ENCODE measurements at regions not wholly inside any gene's neighbourhood (a gene's known extent, or its start where the extent isn't known, plus 50 kb on each side); places are given as distances from the start of the nearest gene placed in this dataset.
A peak's percentile ranks its signal among the peaks of the same experiment; 100 is the strongest.

DNA sequence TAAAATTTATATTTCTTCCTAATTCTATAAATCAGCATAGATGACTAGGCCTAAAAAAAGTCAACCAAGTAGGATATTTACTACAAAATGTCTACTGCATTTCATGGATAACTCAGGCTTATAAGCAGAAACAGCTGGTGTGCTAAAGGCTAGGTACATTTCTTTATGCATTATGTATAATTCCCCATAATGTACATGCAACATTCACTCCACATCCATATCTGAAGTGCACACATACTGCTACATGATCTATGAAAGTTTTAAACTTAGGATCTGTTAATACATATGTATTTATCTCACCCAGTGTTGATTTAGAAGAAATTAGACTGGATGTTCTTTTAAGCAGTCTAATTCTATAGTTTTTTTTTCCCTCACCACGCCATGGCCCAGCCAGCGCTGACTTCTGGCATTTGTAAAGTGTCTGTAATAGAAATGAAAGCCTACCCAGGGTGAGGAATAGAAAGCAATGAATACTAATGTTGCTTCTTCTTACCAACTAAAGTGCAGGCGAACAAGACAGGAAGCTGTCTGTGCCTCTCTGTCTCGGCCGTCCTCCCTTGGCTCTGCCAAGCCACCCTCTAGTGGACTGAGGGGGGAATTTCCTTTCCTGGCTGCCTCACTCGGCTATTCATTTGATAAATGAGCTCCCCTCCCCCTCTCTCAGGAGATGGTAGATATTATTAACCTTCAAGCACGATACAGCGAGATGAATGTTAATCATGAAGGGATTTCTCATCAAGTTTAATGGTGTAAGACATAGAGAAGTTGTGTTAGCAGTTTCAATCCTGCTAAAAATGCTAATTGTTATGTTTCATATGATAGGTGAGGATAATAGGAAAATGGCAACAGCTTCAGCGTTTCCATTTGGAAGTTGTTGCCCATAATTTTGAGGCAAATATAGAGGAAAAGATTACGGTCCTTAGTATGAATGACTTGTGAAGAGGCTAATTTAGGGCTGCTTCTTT, 384.5 kb downstream of the MTX2 start:
- peak; percentile 21 to 33 for DNase-seq

- no peak for DNase-seq
Measured at GRCh38 chr2:176656038-176656775, 387.0 kb downstream of the MTX2 start.

DNA sequence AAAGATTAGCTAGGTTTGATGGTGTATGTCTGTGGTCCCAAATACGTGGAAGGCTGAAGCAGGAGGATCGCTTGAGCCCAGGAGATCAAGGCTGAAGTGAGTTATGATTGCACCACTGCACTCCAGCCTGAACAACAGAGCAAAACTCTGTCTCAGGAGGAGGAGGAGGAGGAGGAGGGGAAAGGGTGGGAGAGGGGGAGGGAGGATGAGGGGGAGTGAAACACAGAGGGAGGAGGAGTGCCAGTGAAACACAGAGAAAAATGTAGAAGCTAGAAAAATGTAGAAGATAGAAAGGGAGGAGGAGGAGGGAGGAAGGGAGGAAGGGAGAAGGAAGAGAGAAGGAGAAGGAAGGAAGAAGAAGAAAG, 387.5 kb downstream of the MTX2 start:
- no peak for DNase-seq

- no peak for DNase-seq
Measured at GRCh38 chr2:176657393-176657792, 388.2 kb downstream of the MTX2 start.

DNA sequence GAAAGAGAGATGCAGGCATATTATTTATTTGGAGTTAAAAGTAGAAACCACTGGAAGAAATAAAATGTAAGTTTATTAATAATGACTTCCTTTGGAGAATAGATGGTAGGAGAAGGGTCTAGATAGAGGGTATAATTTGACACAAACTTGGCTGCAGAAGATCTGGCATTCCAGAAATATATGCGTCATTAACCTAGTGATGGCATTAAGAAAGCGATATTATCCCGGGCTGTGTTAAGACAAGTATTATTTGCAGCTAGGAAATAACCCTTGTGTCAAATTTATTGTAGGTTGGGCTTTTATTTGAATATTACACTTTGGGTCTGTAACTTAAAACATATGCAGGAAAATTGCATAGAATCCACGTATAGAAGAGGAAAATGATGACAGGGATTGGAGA, 389.5 kb downstream of the MTX2 start:
- no peak for DNase-seq

GRCh38 chr2:176662753-176663152, 393.5 kb downstream of the MTX2 start:
- DNase-seq: no peak

DNA sequence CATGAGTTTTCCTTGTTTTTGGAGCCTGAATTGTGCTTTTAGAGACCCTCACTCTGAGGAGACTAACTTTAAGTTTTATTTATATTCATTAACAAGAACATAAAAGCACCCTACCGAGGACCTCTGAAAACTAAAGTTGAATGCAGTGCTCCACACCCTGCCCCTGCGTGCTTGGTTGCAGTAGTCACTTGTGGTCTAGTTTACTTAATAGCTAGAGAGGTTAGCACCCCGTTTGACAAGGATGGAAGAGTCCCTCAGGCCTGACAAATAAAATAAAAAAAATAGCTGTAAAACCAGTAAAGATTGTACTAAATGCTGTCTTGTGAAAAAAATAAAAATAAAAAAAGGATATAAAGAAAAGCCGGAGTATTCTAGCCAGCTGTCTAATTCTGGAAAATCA, 395.2 kb downstream of the MTX2 start:
- no peak for DNase-seq

DNA sequence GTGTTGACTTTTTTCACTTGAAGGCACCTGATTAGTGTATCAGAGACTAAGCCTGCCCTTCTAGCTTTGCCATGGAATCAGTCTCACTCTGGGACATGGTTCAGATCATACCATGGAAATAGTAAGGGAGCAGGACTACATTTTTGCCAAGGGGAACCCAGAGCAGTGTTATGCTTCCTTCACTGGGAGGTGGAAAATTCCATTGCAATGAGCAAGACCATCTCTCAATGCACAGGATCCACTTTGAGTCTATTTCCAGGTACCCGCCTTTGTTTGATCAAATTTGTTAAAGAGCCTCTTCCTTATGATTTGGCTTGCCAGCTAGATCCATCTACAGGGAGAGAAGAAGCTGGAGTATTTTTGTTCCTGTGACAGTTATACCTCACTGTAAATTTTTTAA, 395.8 kb downstream of the MTX2 start:
- no peak for DNase-seq

DNA sequence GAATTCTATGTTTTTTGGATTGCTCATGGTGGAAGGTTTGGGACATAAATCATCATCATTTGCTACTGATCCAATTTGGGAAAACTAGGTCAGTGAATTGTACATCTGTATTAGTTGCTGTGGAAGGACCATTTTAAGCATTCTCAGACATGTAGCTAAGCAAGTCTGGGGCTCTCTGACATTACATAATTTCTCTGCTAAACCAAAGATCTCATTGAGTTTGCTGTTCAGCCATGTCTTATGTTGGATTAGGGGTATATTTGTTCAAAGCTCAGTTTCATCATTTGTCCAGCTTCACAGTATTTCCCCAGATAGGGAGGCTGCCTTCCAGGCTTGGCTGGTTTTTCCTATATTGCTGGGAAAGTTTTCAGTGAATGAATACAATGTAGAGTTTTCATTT, 399.7 kb downstream of the MTX2 start:
- DNase-seq: no peak

- DNase-seq: no peak
Measured at GRCh38 chr2:176669398-176670174, 400.3 kb downstream of the MTX2 start.

GRCh38 chr2:176675271-176675949, 406.2 kb downstream of the MTX2 start:
- no peak for DNase-seq

DNA sequence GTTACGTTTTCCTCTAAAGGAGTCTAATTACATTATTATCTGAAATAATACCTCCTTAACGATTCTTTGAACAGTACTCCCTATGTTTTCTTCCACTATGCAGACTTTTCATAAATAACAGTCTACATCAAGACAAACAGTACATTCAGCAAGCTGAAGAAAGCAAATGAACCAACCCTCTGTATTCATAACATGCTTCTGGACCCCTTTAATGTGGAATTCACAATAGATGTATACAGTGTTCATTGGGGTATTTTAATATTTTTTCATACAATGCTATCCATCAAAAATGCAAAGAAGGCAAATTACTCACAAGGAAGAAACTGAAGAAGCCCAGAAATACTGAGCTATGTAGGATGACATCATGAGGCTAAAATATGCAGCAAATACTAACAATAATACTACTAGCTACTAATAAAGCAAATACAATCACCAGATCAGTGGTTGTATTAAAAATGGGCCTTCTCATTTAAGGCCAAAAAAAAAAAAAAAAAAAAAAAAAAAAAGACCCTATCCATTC, 408.6 kb downstream of the MTX2 start:
- DNase-seq: no peak

DNA sequence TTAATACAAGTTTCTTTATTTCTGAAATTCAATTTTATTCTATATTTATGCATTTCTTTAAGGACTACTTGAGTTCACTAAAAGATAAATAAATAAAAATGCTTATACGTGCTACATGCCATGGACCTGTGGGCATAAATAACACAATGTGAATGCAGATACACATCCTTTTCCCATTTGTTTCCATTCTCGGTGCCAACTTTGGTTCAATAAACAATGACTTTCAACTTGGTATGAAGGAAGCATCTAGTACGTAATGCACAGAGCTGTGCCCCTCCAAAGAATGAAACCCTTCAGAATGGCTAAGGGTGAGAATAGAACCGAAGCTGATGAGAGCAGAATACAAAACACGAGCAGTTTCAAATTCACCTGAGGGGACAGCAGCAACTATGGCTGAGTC, 409.3 kb downstream of the MTX2 start:
- no peak for DNase-seq

GRCh38 chr2:176679061-176679669, 409.9 kb downstream of the MTX2 start:
- DNase-seq: no peak

GRCh38 chr2:176680916-176681516, 411.8 kb downstream of the MTX2 start:
- no peak for DNase-seq

DNA sequence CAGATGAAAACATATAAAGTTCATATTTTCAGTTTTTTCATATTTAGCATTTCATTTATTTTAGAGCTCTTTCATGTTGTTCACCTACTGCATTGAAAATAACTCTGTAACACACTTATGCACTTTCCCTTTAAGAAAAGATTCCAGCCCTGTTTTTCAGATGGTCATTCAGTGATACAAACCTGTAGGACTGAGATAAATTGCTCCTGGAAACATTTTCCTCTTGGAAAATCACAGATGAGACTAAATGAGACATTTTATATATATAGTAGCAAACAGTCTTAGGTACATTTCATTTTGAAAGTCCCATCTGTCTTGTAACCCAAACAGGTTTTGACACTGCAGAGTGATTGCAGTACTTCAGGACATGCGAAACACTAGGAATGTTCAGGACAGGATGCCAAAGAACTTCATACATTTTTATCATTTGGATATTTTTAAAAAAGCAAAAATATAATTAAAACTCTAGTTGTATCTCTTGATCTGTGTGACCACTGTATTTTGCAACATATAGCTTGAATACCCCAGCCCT, 412.4 kb downstream of the MTX2 start:
- DNase-seq: no peak

DNA sequence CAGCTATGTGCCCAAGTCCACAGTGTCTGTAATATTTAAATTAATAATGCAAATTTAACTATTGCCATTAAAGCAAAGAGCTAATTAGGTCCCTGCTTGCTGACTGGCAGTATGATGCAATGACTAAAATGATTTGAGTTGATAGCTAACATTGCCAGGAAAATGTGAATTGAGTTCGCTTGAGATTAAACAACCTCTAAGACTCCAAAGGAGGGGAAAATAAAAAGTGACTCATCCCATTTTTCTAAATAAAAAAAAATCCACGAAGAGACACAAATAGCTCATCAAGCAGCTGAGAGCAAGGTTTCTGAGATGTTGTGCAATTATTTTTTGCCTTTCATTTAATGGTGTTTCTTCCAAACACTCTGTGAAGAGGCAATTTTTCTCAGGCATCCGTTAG, 413.0 kb downstream of the MTX2 start:
- no peak for DNase-seq

DNA sequence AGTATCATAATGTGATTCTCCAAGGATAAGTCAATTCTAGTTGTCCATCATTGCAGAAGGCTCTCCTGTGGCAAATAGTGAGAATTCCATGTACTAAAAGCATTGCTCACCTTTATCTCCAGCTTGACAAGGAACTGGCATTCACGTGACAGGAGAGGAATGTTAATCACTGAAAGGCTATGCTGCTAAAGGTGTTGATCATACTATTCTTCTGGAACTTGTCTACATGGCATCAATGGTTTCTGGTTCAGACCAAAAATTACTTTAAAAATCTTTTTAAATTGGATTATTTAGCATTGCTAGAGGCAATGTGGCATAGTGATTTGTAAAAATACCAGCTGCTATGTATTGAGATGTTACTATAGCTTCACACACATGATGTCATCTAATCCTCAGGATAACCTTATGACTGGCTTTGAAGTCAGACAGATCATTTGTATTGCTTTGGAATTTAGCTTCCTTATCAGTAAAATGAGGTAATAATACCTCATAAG, 414.4 kb downstream of the MTX2 start:
- no peak for DNase-seq

DNA sequence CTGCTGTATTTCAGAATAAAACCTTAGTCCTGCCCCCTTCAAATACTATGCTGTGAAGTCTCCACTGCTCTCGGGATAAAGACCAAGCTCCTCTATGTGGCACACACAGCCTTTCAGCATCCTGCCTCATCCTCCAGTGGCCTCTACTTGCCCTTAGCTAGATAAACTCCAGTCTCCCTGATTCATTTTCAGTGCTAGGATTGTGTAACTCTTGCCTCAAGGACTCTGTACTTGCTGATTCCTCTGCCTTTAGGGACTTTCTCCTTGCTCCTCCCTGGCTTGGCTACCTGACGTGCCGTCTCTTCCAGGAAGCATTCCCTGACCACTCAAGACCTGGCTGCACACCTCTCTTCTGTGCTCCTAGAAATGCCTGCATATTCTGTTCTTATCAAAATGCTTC, 416.7 kb downstream of the MTX2 start:
- DNase-seq: no peak

- DNase-seq: no peak
Measured at GRCh38 chr2:176686328-176686727, 417.1 kb downstream of the MTX2 start.

DNA sequence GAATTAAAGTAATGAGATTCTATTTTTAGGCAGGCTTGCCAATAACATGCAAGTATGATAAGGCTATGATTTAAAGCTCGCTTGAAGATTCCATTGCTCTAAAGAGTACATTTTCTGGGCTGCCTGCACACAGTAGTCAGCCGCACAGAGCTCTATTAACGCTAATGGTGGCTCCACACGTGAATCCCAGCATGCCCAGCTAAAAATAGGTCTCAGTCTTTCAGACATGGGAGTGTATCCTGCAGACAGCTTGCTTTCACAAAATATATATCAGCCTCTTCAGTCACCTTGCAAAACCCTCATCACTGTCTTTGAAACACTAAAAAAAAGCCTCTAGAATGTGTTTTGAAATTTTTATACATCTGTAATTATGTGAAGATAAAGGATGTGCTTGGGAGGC, 418.1 kb downstream of the MTX2 start:
- DNase-seq: no peak
